Keratinocyte (primary cell): ENCODE measurements at regions not wholly inside any gene's neighbourhood (a gene's known extent, or its start where the extent isn't known, plus 50 kb on each side); places are given as distances from the start of the nearest gene placed in this dataset.

ENCODE experiments used
- CTCF ChIP-seq, 3 experiments: IDR thresholded peaks in 1 of 3; conservative IDR thresholded peaks in 1 of 3; optimal IDR thresholded peaks in 1 of 3; 2 replicates in 2 of 3; 3 replicates in 1 of 3; pipeline versions ENCODE3 to v1.5.1; 2011; ENCODE audit warnings: low read length in 3 of 3, mild to moderate bottlenecking in 3 of 3, moderate library complexity in 2 of 3, control low read depth in 1 of 3, inconsistent platforms in 1 of 3; ENCODE audit not compliant: insufficient read depth in 2 of 3; ENCODE audit errors: extremely low read depth in 1 of 3
- EZH2 ChIP-seq: IDR thresholded peaks from one replicate; pipeline ENCODE4 v1.6.1; 2012; ENCODE audit warnings: inconsistent platforms, mild to moderate bottlenecking, low read length, moderate library complexity

- TF ChIP-seq EZH2 (no peak), CTCF (optimal IDR thresholded peaks at IDR 0.05 in 1 of 3, IDR thresholded peaks at IDR 0.05 in 1 of 3, conservative IDR thresholded peaks at IDR 0.05 in 1 of 3; ENCODE audit: extremely low read depth in 1 of 3, insufficient read depth in 2 of 3, low read length in 3 of 3) (no peak)
These were observed 95.1 kb downstream of the B3GNT2 start for GRCh38 chr2:62291052-62291451.
